GM23338 (cell line): ENCODE measurements at regions not wholly inside any gene's neighbourhood (a gene's known extent, or its start where the extent isn't known, plus 50 kb on each side); places are given as distances from the start of the nearest gene placed in this dataset.

ENCODE experiments used
- CREB1 ChIP-seq: fragments of 250-450 bp; sonication (Bioruptor Pico); IDR thresholded peaks from 2 replicates; pipeline ENCODE4 v1.5.0; 2020; ENCODE audit warnings: low read depth, mild to moderate bottlenecking, moderate library complexity
- CTCF ChIP-seq, 2 experiments: fragments of 200-600 bp in 1 of 2; sonication (generic) in 1 of 2; conservative IDR thresholded peaks; 2 replicates each; pipeline versions ENCODE4 v1.5.1 to v1.6.1; 2016 to 2017; ENCODE audit warnings: antibody characterized with exemption in 2 of 2, low read depth in 2 of 2, mild to moderate bottlenecking in 2 of 2, moderate library complexity in 1 of 2
- JUNB ChIP-seq: IDR thresholded peaks from one replicate; pipeline ENCODE4 v1.6.1; 2016; ENCODE audit warnings: antibody characterized with exemption; ENCODE audit not compliant: unreplicated experiment
- POLR2AphosphoS5 ChIP-seq: IDR thresholded peaks from 2 replicates; pipeline ENCODE4 v1.6.1; 2016; ENCODE audit warnings: antibody characterized with exemption, low read depth
- STAT1 ChIP-seq: IDR thresholded peaks from one replicate; pipeline ENCODE4 v1.6.1; 2016; ENCODE audit warnings: antibody characterized with exemption; ENCODE audit not compliant: unreplicated experiment
- TF ChIP-seq, protein P1 (sequence below): IDR thresholded peaks from one replicate; pipeline ENCODE4 v1.6.1; 2018; ENCODE audit warnings: antibody characterized with exemption; ENCODE audit not compliant: unreplicated experiment

DNA sequence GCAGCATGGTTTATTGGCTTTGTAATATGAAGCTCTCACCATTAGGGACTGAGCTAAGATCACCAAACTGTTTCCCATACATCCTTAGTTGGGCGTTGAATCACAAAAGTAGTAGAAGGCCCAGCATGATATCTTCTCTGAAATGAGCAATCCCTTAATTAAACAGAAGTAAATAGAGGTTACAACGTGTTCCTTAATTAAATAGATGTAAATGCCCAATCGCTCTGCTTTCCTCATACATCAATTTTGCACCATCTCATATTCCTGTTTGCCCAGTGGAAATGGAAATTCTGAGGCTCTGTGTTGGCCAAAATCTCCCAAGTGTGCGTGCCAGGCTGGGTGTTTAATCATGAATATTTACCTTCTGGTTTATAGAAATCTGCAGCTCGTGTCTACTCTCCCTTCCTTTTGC lies 107.4 kb upstream of the FOXB1 start:
- TF ChIP-seq CTCF (conservative IDR thresholded peaks at IDR 0.05; ENCODE audit: low read depth in 2 of 2) (no peak), POLR2AphosphoS5 (no peak), STAT1 (no peak), JUNB (no peak), CREB1 (no peak)
- TF ChIP-seq, protein P1, sequence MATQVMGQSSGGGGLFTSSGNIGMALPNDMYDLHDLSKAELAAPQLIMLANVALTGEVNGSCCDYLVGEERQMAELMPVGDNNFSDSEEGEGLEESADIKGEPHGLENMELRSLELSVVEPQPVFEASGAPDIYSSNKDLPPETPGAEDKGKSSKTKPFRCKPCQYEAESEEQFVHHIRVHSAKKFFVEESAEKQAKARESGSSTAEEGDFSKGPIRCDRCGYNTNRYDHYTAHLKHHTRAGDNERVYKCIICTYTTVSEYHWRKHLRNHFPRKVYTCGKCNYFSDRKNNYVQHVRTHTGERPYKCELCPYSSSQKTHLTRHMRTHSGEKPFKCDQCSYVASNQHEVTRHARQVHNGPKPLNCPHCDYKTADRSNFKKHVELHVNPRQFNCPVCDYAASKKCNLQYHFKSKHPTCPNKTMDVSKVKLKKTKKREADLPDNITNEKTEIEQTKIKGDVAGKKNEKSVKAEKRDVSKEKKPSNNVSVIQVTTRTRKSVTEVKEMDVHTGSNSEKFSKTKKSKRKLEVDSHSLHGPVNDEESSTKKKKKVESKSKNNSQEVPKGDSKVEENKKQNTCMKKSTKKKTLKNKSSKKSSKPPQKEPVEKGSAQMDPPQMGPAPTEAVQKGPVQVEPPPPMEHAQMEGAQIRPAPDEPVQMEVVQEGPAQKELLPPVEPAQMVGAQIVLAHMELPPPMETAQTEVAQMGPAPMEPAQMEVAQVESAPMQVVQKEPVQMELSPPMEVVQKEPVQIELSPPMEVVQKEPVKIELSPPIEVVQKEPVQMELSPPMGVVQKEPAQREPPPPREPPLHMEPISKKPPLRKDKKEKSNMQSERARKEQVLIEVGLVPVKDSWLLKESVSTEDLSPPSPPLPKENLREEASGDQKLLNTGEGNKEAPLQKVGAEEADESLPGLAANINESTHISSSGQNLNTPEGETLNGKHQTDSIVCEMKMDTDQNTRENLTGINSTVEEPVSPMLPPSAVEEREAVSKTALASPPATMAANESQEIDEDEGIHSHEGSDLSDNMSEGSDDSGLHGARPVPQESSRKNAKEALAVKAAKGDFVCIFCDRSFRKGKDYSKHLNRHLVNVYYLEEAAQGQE, result no peak
